Fibroblast of pulmonary artery (primary cell): ENCODE measurements at regions not wholly inside any gene's neighbourhood (a gene's known extent, or its start where the extent isn't known, plus 50 kb on each side); places are given as distances from the start of the nearest gene placed in this dataset.

Experiments used
- DNase-seq: peaks from one replicate; pipeline ENCODE4 v3.0.0-alpha.2; 2010; ENCODE audit warnings: low read depth
- H3K4me3 ChIP-seq: replicated peaks from 2 replicates; pipeline ENCODE4 v1.5.1; 2011; ENCODE audit warnings: low read depth, mild to moderate bottlenecking, control low read depth, low read length, moderate library complexity
- CTCF ChIP-seq: IDR thresholded peaks from 2 replicates; pipeline ENCODE4 v1.5.1; 2011; ENCODE audit warnings: mild to moderate bottlenecking, control low read depth, low read length, inconsistent platforms; ENCODE audit errors: missing control alignments

DNA sequence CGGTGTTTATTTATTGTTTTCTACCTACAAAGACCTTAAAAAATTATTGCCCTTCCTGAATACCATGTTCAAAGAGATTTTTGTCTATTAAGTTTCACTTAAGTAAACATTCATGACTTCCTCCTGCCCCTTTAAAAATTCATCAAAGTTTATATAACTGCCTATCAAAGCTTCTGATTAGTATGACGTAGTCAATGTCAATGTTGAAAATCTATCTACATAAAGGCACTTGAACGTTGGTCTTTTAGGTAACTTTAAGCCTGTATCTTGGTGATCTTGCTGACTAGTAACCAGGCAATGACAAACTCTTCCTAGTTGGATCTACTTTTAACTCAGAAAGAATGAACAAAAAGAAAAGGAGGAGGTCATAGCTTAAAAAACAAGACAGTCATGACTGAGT is 97.2 kb downstream of the MAIP1 start:
- H3K4me3 ChIP-seq = no peak overlapping the region
- no peak for TF ChIP-seq CTCF
- DNase-seq = no peak

DNA sequence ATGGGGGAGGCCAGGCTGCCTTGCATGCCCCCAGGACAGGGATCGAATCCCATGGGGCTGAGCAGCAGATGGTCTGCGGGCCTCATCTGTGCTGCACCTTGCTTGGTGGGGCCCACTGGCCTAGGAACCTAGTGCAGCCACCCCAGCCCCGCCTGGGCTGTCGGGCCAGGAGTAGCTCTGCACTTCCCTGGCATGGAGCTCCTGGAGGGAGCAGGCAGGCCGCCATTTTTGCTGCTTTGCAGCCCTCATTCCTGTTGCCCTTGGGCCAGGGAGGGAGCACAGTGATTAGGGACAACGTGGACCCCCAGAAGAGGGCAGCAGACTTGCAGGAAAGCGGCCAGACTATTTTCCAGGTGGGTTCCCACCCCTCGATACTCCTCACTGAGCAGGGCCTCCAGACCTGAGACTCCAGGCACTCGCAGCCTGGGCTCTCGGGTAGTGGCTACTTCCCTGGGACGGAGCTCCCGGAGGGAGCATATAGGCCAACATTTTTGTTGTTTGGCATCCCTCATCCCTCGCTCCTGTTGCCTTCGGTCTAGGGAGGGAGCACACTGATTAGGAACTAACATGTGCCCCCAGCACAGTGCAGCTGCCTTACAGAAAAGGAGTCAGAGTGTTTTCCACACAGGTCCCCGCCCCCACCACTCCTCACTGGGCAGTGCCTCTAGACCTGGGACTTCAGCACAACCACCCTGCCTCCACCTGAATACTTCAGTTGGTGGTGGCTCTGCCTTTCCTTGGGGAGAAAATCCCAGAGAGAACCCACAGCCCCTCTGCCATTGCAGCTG is 99.5 kb downstream of the MAIP1 start:
- DNase-seq = no peak
- TF ChIP-seq CTCF = no peak
- H3K4me3 ChIP-seq = no peak overlapping the region

GRCh38 chr2:200056105-200056504 is 100.7 kb downstream of the MAIP1 start:
- DNase-seq = no peak
- H3K4me3 ChIP-seq = no peak overlapping the region
- no peak for TF ChIP-seq CTCF

- TF ChIP-seq CTCF = no peak
- H3K4me3 ChIP-seq = no peak overlapping the region
- DNase-seq = no peak
Measured at GRCh38 chr2:200063155-200063554, 107.8 kb downstream of the MAIP1 start.

GRCh38 chr2:200064879-200065278 is 109.5 kb downstream of the MAIP1 start:
- no peak for TF ChIP-seq CTCF
- H3K4me3 ChIP-seq = no peak overlapping the region
- DNase-seq = no peak

GRCh38 chr2:200065477-200065876 is 110.1 kb downstream of the MAIP1 start:
- TF ChIP-seq CTCF = no peak
- DNase-seq = no peak
- no peak overlapping the region for H3K4me3 ChIP-seq

- no peak for TF ChIP-seq CTCF
- no peak for DNase-seq
- no peak overlapping the region for H3K4me3 ChIP-seq
Measured at GRCh38 chr2:200066417-200066816, 111.0 kb downstream of the MAIP1 start.
